ENCODE measurements at regions not wholly inside any gene's neighbourhood (a gene's known extent, or its start where the extent isn't known, plus 50 kb on each side); places are given as distances from the start of the nearest gene placed in this dataset.
"Not testable (repeated sequence)": the region's sequence is repeated elsewhere in the genome, so short reads cannot be mapped to it uniquely, and the experiment has no call there.

DNA sequence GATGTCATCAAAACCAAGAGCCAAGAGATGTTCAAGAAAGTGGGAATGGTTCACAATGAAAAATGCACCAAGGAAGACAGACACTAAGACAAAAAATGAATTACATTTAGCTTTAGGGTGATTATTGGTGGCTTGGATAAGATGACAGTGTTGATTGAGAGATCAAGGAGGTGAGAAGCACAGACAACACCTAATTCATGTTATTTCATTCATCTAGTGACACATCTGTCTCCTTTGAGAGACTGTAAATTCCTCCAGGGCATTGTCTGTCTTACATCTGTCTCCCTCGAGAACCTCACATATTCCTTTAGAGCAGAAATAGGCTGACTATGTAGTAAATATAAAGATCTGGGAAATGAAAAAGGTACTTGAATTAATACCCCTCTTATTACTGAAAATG lies 94.2 kb upstream of the SMIM31 start:
- no peak overlapping the region; a peak in 1 of 7 replicates for H3K27ac Mint-ChIP-seq
- Histone ChIP-seq H2BK12ac (ENCODE audit: insufficient read length, low read depth, low read length) (no peak overlapping the region), H3T11ph (ENCODE audit: low read length) (no peak overlapping the region), H3K14ac (ENCODE audit: insufficient read depth, low read length) (no peak overlapping the region), H2BK20ac (ENCODE audit: low read depth, low read length, poor library complexity, severe bottlenecking) (no peak overlapping the region), H2BK5ac (ENCODE audit: insufficient read length, low read length) (no peak overlapping the region), H3K23me2 (ENCODE audit: insufficient read length, low read depth, low read length, poor library complexity, severe bottlenecking) (no peaks in the 10 kb centered on the region), H4K5ac (ENCODE audit: insufficient read length, low read depth, low read length) (no peak overlapping the region), H3K4ac (ENCODE audit: low read depth, low read length) (no peak overlapping the region), H2AK5ac (ENCODE audit: insufficient read length, low read length) (no peak overlapping the region), H3K9ac (ENCODE audit: extremely low read depth, insufficient read length, low read length) (no peak overlapping the region), H3K4me2 (ENCODE audit: insufficient read depth, insufficient read length, low read length) (no peak overlapping the region), H2BK120ac (ENCODE audit: low read depth, low read length, poor library complexity, severe bottlenecking) (no peak overlapping the region), H4K91ac (ENCODE audit: insufficient read length, low read depth, low read length) (no peak overlapping the region), H3K79me2 (ENCODE audit: insufficient read depth, low read length) (no peaks in the 10 kb centered on the region), H3K27ac (ENCODE audit: insufficient read length, low read depth, low read length) (no peak overlapping the region), H3K4me1 (ENCODE audit: insufficient read depth, low read length) (no peaks in the 10 kb centered on the region), H4K20me1 (ENCODE audit: control insufficient read depth, insufficient read depth, insufficient read length) (no peaks in the 10 kb centered on the region), H3K56ac (ENCODE audit: insufficient read length, low read depth, low read length) (no peak overlapping the region), H4K8ac (replicated peaks; ENCODE audit: insufficient read length, low read depth, low read length) (no peak overlapping the region), H3K27me3 (ENCODE audit: insufficient read depth, low read length) (no peaks in the 10 kb centered on the region), H3K18ac (ENCODE audit: insufficient read length, low read depth, low read length) (no peak overlapping the region), H2AFZ (ENCODE audit: low read length) (no peak overlapping the region), H2BK15ac (ENCODE audit: low read depth, low read length) (no peak overlapping the region), H3K23ac (ENCODE audit: insufficient read length, low read depth, low read length) (no peak overlapping the region), H3K79me1 (ENCODE audit: insufficient read depth, low read depth, low read length, poor library complexity, severe bottlenecking) (no peaks in the 10 kb centered on the region), H3K9me3 (ENCODE audit: control insufficient read depth, low read depth, low read length) (no peaks in the 10 kb centered on the region)
- no CpG with 5 or more reads among the region's 1 CpG for WGBS (ENCODE audit: extremely low coverage, insufficient read length, low lambda C conversion rate)
- H3K4me3 Mint-ChIP-seq, result no peak overlapping the region
- TF ChIP-seq, protein P1, sequence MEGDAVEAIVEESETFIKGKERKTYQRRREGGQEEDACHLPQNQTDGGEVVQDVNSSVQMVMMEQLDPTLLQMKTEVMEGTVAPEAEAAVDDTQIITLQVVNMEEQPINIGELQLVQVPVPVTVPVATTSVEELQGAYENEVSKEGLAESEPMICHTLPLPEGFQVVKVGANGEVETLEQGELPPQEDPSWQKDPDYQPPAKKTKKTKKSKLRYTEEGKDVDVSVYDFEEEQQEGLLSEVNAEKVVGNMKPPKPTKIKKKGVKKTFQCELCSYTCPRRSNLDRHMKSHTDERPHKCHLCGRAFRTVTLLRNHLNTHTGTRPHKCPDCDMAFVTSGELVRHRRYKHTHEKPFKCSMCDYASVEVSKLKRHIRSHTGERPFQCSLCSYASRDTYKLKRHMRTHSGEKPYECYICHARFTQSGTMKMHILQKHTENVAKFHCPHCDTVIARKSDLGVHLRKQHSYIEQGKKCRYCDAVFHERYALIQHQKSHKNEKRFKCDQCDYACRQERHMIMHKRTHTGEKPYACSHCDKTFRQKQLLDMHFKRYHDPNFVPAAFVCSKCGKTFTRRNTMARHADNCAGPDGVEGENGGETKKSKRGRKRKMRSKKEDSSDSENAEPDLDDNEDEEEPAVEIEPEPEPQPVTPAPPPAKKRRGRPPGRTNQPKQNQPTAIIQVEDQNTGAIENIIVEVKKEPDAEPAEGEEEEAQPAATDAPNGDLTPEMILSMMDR (conservative IDR thresholded peaks at IDR 0.05), result no peak
- no peaks in the 10 kb centered on the region for H3K27me3 Mint-ChIP-seq (ENCODE audit: low read depth)
- peaks cover 4 to 12% (median 7%) of the 10 kb centered on the region in 3 experiments; a peak in 4 of 7 replicates for H3K36me3 Mint-ChIP-seq (ENCODE audit: insufficient read depth in 1 of 3, low read depth in 3 of 3)
- no peak for DNase-seq
- H3K4me1 Mint-ChIP-seq, result no peaks in the 10 kb centered on the region
- peaks cover 12 to 15% of the 10 kb centered on the region in 2 experiments; a peak in 4 of 5 replicates for H3K9me3 Mint-ChIP-seq

DNA sequence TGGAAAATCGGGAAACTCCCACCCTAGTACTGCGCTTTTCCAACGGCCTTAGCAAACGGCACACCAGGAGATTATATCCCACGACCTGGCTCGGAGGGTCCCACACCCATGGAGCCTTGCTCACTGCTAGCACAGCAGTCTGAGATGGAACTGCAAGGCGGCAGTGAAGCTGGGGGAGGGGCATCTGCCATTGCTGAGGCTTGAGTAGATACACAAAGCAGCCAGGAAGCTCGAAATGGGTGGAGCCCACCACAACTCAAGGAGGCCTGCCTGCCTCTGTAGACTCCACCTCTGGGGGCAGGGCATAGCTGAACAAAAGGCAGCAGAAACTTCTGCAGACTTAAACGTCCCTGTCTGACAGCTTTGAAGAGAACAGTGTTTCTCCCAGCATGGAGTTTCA lies 77.8 kb upstream of the SMIM31 start:
- H3K18ac ChIP-seq (ENCODE audit: insufficient read length, low read depth, low read length); H4K5ac ChIP-seq (ENCODE audit: insufficient read length, low read depth, low read length); H3K4me3 Mint-ChIP-seq; H3K4me1 Mint-ChIP-seq; H4K91ac ChIP-seq (ENCODE audit: insufficient read length, low read depth, low read length); H3K14ac ChIP-seq (ENCODE audit: insufficient read depth, low read length); H3K4ac ChIP-seq (ENCODE audit: low read depth, low read length); H3K23ac ChIP-seq (ENCODE audit: insufficient read length, low read depth, low read length); H3K4me1 ChIP-seq (ENCODE audit: insufficient read depth, low read length); H3K9ac ChIP-seq (ENCODE audit: extremely low read depth, insufficient read length, low read length); H2AK5ac ChIP-seq (ENCODE audit: insufficient read length, low read length); H3K56ac ChIP-seq (ENCODE audit: insufficient read length, low read depth, low read length); H3K36me3 Mint-ChIP-seq (ENCODE audit: insufficient read depth in 1 of 3, low read depth in 3 of 3); H3K9me3 Mint-ChIP-seq; H3K79me2 ChIP-seq (ENCODE audit: insufficient read depth, low read length); H3K27me3 Mint-ChIP-seq (ENCODE audit: low read depth); H4K20me1 ChIP-seq (ENCODE audit: control insufficient read depth, insufficient read depth, insufficient read length); H2BK20ac ChIP-seq (ENCODE audit: low read depth, low read length, poor library complexity, severe bottlenecking); H3K27ac ChIP-seq (ENCODE audit: insufficient read length, low read depth, low read length); H2BK12ac ChIP-seq (ENCODE audit: insufficient read length, low read depth, low read length); H2AFZ ChIP-seq (ENCODE audit: low read length); H2BK5ac ChIP-seq (ENCODE audit: insufficient read length, low read length); H2BK15ac ChIP-seq (ENCODE audit: low read depth, low read length); H3K79me1 ChIP-seq (ENCODE audit: insufficient read depth, low read depth, low read length, poor library complexity, severe bottlenecking); H3K9me3 ChIP-seq (ENCODE audit: control insufficient read depth, low read depth, low read length); H3K27me3 ChIP-seq (ENCODE audit: insufficient read depth, low read length); H4K8ac ChIP-seq (replicated peaks; ENCODE audit: insufficient read length, low read depth, low read length); H3K27ac Mint-ChIP-seq; H3K4me2 ChIP-seq (ENCODE audit: insufficient read depth, insufficient read length, low read length); H3K23me2 ChIP-seq (ENCODE audit: insufficient read length, low read depth, low read length, poor library complexity, severe bottlenecking); H3T11ph ChIP-seq (ENCODE audit: low read length); H2BK120ac ChIP-seq (ENCODE audit: low read depth, low read length, poor library complexity, severe bottlenecking): not testable (repeated sequence)
- WGBS (ENCODE audit: extremely low coverage, insufficient read length, low lambda C conversion rate), result no CpG with 5 or more reads among the region's 9 CpGs
- peak; percentile 55 for DNase-seq
